Lung microvascular endothelial cell (primary cell): ENCODE measurements at regions not wholly inside any gene's neighbourhood (a gene's known extent, or its start where the extent isn't known, plus 50 kb on each side); places are given as distances from the start of the nearest gene placed in this dataset.
"Not testable (repeated sequence)": the region's sequence is repeated elsewhere in the genome, so short reads cannot be mapped to it uniquely, and the experiment has no call there.

Experiments used
- DNase-seq, 2 donors: peaks; one replicate each; pipeline versions ENCODE4 v3.0.0 to v3.0.0-alpha.2; 2010; ENCODE audit warnings: low read depth in 2 of 2

DNA sequence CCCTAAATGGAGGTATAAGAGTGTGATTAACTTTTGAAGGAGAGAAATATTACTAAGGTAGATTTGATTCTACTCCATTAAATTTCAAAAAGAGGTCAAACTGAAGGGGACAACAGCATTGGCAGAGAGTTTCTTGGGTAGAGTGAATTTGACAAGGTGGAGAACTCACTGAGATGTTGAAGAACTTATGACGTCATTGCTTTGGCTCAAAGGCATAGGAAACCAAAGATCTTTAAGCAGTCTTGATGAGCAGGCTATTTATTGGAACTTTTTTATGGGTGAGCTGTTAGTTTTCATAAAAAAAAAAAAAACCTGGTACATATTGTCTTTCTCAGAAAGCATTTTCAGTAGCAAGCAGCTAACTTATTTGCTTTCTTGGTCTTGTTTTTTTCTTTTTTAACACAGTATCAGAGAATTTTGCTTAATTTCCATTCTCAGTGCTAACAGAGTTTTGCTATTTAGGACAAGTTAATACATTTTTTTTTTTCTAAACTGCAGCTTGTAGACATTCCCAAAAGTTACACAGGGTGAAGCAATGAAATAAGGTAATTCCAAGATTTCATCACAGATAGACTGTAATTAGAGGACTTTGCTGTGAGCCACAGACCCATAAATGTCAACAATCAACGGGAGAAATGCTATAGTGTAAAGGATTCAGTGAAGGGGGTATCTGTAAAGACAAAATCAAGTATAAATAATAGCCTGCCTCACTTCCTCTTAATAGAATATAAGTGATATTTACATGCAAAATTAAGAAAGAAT lies 412.2 kb upstream of the KLHL1 start:
- DNase-seq: no peak

DNA sequence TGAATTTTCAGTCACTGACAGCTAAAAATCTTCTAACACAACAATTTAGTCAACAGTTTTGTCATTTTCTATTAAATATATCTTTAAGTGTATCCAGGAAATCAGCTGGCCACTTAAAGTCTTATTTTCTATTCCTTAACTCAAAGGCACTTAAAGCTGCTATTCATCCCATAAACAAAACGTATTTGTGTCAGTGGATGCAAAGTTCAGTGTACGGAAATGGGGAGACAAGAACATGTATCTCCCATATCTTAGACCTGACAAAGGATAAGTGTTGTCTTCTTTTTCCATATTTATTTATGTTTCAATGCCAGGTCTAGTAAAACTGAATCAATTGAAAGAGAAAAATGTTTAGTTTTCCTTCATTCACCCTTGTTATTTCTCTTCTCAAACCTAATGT lies 409.8 kb upstream of the KLHL1 start:
- no peak for DNase-seq

DNA sequence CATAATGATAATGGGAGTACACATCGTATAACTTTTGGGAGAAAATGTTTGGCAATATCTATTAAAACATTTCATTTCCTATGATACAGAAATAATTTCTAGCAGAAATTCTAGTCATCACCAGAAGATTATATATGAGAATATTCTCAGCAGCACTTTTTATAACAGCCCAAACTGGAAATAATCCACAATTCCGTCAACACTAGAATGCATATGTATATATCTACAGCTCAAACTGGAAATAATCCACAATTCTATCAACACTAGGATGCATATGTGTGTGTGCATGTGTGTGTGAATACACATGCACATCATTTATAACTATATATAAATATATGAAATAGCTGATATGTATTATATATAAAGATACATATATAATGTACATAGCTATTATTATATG lies 408.0 kb upstream of the KLHL1 start:
- DNase-seq: no peak

DNA sequence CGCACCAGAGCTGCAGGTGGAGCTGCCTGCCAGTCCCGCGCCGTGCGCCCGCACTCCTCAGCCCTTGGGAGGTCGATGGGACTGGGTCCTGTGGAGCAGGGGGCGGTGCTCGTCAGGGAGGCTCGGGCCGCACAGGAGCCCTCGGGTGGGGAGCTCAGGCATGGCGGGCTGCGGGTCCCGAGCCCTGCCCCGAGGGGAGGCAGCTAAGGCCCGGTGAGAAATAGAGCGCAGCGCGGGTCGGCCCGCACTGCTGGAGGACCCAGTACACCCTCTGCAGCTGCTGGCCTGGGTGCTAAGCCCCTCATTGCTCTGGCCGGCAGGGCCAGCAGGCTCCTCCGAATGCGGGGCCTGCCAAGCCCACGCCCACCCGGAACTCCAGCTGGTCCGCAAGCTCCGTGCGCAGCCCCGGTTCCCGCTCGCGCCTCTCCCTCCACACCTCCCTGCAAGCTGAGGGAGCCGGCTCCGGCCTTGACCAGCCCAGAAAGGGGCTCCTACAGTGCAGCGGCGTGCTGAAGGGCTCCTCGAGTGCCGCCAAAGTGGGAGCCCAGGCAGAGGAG lies 403.7 kb upstream of the KLHL1 start:
- DNase-seq: not testable (repeated sequence)

DNA sequence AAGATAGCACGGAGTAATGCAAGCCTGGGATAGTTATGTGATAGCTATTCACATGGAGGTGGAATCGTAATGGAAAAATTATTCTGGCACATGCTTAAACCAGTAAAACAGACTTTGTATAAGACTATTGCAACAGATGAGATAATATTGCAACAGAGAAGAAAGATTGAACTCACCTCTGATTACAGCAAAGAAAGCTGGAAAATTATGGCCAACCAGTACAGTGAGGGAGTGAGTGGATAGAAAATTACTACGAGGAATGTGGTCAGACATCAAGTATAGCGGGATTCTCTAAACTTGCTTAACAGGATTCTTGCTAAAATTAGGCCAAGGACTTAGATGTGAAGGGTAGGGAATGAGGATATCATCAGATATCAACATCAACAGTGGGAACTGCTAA lies 397.6 kb upstream of the KLHL1 start:
- DNase-seq: no peak

DNA sequence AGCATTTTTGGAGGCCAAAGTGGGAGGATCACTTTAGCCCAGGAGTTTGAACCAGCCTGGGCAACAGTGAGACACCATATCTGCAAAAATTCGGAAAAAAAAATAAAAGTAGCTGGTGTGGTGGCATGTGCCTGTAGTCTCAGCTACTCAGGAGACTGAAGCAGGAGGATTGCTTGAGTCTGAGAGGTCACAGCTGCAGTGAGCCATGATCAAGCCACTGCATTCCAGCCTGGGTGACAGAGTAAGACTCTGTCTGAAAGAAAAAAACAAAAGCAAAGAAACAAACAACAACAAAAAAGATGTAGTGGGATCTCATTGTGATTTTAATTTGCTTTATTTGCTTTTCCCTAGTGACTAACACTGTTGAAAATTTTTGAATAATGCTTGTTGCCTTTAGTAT lies 394.7 kb upstream of the KLHL1 start:
- no peak for DNase-seq

DNA sequence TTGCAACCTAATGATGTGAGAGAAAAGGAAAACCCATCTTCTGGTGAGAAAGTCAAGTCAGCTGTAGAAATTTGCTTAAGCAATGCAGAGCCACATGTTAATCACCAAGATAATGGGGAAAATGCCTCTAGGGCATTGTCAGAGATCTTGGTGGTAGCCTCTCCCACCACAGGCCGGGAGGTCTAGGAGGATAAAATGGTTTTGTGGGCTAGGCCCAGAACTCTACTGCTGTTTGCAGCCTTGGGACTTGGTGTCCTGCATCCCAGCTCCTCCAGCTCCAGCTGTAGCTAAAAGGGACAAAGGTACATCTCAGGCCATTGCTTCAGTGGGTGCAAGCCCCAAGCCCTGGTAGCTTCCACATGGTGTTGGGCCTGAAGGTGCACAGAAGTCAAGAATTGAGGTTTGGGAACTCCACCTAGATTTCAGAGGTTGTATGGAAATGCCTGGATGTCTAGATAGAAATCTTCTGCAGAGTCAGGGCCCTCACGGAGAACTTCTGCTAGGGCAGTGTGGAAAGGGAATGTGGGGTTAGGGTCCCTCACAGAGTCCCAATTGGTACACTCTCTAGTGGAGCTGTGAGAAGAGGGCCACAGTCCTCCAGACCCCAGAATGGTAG lies 382.2 kb upstream of the KLHL1 start:
- no peak for DNase-seq

DNA sequence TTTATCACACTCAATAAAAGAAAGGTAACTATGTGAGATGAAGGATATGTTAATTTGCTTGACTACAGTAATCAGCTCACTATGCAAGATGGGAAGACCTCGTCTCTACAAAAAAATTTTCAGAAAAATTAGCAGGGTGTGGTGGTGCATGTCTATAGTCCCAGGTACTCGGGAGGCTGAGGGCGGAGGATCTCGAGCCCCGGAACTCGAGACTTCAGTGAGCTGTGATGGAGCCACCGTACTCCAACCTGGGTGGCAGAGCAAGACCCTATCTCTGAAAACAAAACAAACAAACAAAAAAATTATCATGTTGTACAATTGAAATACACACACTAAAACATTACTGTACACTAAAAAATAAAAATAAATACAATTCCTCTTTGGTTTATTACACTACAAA lies 376.7 kb upstream of the KLHL1 start:
- no peak for DNase-seq

DNA sequence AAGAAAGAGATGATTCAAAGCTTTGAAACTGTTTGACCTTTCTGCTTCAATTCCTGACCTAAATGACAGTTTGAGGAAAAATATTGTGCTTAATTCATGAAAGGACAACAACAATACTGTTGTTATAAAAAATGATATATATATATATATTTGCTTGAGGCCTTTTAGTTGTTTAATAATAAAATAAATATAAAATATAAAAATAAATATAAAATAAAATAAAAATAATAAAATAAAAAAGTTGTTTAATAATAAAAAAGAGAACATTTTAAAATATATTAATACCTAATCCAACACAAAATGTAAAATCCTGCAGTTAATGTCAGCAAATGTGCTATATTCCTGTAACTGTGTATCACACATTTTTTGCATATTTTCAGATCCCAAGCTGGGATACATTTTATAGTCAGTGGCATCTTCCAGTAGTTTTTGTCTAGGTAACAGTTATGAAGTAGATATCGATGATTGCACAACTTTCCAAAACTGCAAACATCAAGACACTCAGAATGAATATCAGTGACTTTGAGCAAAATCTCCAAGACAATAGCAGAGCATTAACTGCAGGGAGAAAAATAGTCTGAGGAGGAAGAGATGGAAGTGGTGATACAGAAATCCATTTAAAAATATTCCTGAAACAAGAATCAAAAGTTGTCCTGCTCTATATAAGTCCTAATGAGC lies 375.5 kb upstream of the KLHL1 start:
- no peak for DNase-seq

DNA sequence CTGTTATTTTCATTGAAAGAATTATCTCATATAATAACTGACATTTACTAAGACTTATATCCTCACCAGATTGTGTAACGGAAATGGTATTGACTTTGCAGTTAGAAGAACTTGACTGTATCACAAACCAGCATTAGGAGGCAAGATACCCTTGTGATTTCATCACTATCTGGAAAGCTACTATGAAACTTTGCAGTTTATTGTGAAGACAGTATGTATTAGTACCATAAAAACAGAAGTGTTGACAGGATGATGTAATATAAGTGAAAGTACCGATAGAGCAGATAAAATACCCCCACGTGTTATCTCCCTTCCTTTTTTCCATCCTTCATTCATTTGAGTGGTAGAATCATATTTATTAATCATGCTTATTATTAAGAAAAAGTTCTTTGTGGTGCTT lies 365.7 kb upstream of the KLHL1 start:
- DNase-seq: no peak

DNA sequence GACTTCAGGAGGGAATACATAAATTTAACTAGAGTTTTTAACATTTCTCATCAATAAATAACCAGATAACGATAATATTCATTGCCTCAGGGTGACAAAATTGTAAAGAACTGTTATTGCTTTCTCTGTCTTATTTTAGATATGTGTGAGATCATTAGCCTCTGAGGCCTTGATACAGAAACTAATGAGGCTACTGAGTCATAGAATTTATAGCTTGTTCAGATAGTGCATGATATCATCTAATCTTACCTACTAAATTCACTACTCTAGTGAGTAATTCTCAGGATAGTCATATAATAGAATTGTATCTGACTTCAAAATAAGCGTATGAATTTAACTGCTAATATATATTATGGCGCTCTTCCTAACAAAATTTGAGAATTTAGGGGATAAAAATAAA lies 360.8 kb upstream of the KLHL1 start:
- DNase-seq: no peak

DNA sequence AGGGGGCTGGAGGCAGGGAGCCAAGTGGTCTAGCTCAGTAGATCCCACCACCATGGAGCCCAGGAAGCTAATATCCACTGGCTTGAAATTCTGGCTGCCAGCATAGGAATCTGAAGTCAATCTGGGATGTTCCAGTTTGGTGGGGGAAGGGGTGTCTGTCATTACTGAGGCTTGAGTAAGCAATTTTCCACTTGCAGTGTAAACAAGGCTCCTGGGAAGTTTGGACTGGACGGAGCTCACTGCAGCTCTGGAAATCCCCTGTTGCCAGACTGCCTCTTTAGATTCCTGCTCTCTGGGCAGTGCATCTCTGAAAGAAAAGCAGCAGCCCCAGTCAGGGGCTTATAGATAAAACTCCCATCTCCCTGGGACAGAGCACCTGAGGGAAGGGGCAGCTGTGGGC lies 349.2 kb upstream of the KLHL1 start:
- no peak for DNase-seq

DNA sequence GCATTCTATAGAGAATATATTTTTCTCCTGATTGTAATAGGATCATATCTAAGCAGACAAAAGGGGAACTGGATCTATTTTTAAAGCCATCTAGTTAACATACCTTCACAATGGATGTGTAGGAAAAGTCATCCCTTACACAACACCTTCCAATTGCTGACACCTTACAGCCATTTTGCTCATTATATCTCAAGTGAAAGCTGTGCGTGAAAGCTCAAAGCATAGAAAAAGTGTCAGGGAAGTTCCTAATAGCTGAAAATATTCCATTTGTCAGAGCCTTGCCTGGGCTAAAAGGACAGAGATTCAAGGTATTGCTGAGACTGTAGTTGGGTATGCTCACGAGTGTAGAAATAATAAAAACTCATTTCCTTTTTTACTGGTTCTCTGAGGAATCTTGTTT lies 340.6 kb upstream of the KLHL1 start:
- DNase-seq: no peak

DNA sequence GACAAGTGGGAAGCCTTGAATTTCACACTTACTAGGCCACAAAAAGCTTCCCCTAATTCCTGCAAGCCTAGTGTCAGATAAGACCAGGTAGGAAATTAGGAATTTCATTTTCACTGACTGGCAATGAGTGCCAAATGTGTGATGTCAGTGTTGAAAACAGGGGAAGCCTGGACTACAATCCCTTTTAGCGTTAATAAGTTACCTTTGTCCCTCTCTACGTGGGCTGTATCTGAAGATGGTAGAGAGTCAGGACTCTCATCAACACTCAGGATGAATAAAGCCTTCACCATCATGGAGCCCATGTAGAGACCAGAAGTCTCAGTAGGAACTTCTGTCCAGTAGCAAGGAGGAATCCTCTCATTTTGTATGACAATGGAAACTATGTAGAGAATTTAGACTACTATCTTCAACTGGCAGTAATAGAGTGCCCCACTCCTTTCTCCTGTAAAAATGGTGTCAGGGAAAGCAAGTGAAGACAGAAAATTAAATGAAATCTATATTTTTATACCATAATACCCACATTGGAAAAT lies 324.1 kb upstream of the KLHL1 start:
- no peak for DNase-seq

DNA sequence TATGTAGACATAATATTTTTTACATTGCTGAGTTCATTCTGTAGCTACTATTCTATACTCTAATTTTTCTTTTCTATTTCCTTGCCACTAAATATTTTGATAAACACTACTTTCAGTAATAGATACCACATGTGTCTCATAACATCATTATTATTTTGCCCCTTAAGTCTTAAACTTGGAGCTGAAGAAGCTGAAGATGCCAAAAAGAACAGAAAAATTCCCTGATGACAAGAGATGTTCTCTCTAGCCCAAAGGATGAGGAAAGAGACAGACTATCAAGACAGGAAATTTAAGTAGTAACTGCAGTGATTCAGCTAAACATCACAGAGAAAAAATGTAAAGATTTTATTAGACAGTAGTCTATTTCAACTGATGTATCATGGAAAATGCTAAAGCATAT lies 322.0 kb upstream of the KLHL1 start:
- DNase-seq: no peak

DNA sequence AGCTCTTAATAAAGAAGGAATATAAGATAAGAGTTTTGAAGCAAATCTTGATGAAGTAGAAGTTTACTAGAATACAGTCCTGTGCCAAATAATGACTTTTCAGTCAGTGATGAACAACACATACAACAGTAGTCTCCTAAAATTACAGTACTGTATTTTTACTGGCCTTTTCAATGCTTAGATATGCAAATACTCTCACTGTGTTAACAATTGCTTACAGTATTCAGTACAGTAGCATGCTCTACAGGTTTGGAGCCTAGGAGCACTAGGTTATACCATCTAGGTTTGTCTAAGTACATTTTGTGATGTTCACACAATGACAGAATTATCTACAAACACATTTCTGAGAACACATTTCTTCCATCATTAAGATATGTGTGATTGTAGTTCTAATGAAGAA lies 316.7 kb upstream of the KLHL1 start:
- no peak for DNase-seq

DNA sequence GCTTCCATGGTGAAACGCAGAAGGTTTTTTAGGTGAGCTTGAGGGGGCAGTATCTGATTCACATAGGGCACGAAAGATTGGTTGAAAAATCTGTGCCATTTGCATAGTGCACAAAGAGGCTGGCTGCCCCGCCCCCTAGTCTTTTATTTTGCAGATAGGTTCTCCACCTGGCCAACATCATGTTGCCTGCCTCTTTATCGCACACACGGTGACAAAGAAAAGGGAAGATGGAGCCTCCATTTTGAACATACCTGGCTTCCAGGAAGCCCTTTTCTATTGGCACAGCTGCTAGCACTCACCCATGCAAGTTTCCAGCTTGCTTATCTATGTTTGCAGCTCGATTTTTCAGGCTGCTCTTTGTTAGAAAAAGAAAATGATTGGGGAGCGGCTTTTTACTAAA lies 316.2 kb upstream of the KLHL1 start:
- DNase-seq: no peak

DNA sequence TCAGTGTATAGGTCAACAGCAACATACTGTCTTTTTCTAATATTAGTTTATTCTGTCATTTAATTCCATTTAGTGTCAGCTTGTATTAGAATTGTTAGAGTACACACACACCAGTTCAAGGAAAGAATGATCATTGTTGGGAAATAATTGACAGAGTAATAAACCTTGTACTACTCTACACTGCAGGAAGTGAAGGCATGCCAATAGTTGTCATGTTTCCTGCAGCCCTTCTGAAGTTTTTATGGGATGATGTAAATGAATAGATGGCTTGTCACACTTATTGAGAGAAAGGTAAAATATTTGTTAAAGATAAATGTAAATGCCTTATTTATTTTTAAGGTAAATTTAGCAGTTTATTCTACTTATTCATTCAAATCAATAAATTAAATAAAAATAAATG lies 306.9 kb upstream of the KLHL1 start:
- no peak for DNase-seq

DNA sequence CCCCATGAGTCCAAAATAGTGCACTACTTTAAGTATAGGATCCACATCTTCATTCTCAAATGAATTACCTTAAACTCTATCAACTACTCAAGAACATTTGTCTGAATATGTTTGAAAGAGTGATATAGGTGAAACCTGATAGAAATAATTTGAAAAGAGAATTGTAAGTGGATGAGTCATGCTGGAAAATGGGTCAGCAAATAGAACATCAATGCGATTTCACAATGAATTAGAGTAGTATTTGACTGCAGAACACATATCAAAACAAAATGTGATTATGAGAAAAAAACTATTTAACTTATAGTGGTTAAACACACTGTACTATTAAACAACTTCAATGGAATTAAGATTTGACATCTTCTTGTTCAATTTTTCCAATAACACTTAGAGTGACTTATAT lies 300.6 kb upstream of the KLHL1 start:
- DNase-seq: no peak

DNA sequence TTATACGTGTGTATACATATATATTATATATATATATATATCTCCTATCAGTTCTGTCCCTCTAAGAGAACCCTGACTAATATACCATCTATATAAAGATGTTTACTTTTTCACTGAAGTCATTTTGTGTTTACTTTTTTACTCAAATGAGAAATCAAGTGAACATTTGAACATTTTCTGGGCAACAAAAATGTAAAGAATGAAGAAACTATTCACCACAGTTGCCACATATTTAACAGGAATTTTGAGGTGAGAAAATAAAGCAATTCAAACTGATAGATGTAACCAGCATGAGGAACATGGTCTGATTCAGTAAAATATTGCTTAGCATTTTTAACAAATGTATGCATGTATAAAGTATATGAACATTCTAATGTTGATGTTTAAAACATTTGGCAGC lies 299.2 kb upstream of the KLHL1 start:
- DNase-seq: no peak

DNA sequence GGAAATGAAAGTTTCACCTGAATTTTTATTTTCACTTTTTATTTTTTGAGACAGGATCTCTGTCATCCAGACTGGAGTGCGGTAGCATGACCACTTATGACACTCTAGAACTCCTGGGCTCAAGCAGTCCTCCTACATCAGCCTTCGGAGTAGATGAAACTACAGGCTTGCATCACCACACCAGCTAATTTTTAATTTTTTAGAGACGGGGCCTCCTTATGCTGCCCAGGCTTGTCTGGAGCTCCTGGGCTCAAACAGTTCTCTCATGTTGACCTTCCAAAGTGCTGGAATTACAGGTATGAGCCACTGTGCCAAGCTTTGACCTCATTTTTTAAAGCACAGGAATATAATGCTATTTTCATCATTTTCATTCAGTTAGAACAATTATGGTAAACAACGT lies 297.0 kb upstream of the KLHL1 start:
- DNase-seq: no peak

DNA sequence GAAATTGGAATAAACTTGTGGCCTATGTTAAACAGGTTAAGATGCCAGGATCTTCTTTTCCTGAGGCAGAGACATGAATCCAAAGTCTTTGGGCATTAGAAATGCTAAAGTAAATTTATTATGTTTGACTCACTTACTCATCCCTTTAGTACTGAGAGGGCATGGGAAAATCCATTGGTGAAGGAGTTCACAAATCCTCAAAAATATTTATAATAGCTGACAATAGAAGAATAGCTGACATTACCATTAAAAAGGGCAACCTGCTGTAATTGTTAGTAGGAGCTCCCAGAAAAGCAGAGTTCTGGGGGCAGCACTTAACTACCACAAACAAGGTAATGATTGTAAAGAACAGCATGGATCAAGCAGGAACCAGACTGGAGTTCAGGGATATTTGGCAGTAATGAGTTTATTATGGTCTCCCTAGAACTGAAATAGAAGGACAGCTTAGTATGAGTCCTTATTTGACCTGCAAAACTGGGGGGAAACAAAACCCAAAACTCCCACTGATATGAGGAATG lies 285.8 kb upstream of the KLHL1 start:
- no peak for DNase-seq
